Stimulated activated CD4-positive, alpha-beta T cell treated with anti-CD3 and anti-CD28 coated beads, Interleukin-15, amount 100 ng/mL, for 1 hour (primary cell): ENCODE measurements at regions not wholly inside any gene's neighbourhood (a gene's known extent, or its start where the extent isn't known, plus 50 kb on each side); places are given as distances from the start of the nearest gene placed in this dataset.
"Not testable (repeated sequence)": the region's sequence is repeated elsewhere in the genome, so short reads cannot be mapped to it uniquely, and the experiment has no call there.

Experiments used
- DNase-seq, 2 donors: peaks; one replicate each; pipeline ENCODE4 v3.0.0-alpha.2; 2020; ENCODE audit warnings: low read depth in 1 of 2, low spot score in 1 of 2

DNA sequence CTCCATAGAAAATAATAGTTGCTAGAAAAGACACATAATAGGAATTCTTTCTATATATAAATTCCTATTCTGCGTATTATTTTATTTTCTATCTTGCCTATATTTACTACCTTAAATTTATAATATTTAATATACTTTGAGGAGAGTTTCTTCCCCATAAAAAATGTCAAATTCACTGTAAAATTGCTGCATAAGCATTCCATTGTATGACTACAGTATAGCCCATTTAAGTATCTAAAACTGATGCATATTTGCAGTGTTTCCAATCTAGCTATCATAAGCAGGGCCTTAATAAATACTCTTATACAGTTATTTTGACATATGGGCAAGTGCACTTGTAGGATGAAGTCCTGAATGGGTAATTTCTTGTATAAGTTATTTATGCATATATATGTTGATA is 1088.6 kb upstream of the EPHA6 start:
- no peak for DNase-seq

- no peak for DNase-seq
Measured at GRCh38 chr3:95731753-95732152, 1082.6 kb upstream of the EPHA6 start.

DNA sequence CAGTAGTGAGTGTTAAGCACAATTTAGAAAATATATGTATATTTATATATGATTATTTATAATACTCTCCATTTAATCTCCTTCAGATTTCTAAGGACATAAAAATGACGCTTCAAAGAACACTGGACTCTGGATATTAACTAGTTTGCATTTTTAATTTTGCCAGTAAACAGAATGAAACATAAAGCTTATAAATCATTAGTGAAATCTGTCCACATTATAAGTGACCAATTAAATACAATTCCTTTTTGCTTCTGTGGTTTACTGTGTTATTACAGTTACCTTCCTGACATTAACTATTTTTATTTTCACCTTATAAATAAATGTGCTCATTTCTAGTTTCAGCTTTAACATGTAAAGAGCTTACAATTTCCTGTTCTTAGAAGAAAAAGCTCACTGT is 1081.1 kb upstream of the EPHA6 start:
- DNase-seq: no peak

GRCh38 chr3:95738045-95738444 is 1076.3 kb upstream of the EPHA6 start:
- DNase-seq: no peak

- not testable (repeated sequence) for DNase-seq
Measured at GRCh38 chr3:95744896-95745295, 1069.5 kb upstream of the EPHA6 start.

DNA sequence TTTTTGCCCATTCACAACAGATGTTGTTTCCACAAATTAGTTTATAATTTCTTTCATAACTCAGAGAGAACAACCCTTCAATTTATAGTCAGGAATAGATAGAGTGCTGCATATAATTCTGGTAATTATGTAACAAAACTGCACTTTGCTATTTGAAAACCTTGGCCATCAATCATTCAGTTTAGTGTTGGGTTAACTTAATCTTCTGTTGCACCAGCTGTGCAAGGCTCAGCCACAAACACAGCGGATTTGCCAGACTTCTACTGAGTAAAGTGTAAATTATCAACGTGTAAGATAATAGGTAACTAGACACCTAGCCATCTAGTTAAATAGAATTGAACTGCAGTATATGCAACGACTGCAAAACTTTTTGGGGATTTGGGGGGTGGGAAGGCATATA is 1064.3 kb upstream of the EPHA6 start:
- no peak for DNase-seq

- no peak for DNase-seq
Measured at GRCh38 chr3:95751509-95751908, 1062.9 kb upstream of the EPHA6 start.

GRCh38 chr3:95752199-95752598 is 1062.2 kb upstream of the EPHA6 start:
- no peak for DNase-seq

DNA sequence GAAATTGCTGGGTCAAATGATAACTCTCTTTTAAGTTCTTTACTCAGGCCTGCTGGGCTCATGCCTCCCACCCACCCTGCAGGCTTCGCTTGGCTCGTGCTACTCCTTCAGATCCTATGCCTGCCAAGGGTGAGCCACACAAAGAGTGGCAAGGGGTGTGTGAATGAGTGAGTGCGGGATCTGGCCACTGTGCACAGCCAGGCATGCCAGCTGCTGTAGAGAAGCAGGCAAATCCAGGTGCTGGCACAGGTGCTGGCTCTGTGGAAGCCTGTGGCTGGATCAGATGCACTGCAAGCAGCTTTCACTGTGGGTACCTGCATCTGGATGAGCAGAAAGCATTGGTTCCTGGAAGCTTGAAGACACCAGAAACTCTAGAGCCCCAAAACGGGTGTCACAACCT is 1055.7 kb upstream of the EPHA6 start:
- DNase-seq: no peak

GRCh38 chr3:95759614-95760301 is 1054.6 kb upstream of the EPHA6 start:
- DNase-seq: no peak

- DNase-seq: no peak
Measured at GRCh38 chr3:95775486-95776094, 1038.8 kb upstream of the EPHA6 start.

GRCh38 chr3:95781598-95781997 is 1032.8 kb upstream of the EPHA6 start:
- DNase-seq: no peak

- DNase-seq: no peak
Measured at GRCh38 chr3:95789111-95789510, 1025.3 kb upstream of the EPHA6 start.

DNA sequence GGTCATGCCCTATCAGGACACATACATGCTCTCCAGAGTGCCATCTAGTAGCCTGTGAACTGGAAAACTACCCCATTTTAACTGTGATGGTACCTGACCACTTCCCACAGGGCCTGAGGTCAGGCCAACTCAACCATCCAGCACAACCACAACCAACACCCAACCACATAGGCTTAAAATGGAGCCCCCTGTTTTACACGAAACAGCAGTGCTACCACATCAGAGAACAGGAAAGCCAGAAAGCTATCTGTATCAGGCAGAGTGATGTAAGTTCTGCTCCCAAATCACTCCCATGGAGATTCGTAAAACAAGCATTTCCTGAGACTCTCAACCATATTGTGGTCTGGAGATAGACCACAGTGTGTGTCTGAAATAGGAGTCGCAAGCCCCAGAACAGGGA is 1017.3 kb upstream of the EPHA6 start:
- DNase-seq: no peak

- DNase-seq: no peak
Measured at GRCh38 chr3:95798628-95799027, 1015.8 kb upstream of the EPHA6 start.

GRCh38 chr3:95810462-95810861 is 1003.9 kb upstream of the EPHA6 start:
- DNase-seq: no peak

DNA sequence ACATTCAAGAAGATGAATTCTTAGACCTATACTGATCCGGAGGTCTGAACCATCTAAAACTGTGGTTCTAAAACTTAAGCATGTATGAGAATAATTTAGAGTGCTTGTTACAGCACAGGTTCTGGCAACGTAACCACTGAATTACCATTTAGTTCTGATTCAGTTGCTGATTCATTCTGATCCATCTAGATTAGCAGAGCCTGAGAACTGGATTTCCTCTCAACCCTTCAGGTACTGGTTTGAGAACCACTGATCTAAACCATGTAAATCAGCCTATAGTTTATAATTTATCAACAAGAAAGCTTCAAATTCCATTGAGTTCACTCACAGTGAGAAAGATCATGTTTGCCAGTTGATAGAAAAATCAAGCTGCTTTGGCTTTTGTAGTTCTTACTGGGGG is 1001.1 kb upstream of the EPHA6 start:
- no peak for DNase-seq

- no peak for DNase-seq
Measured at GRCh38 chr3:95815828-95816227, 998.6 kb upstream of the EPHA6 start.

- DNase-seq: no peak
Measured at GRCh38 chr3:95826419-95826818, 988.0 kb upstream of the EPHA6 start.

DNA sequence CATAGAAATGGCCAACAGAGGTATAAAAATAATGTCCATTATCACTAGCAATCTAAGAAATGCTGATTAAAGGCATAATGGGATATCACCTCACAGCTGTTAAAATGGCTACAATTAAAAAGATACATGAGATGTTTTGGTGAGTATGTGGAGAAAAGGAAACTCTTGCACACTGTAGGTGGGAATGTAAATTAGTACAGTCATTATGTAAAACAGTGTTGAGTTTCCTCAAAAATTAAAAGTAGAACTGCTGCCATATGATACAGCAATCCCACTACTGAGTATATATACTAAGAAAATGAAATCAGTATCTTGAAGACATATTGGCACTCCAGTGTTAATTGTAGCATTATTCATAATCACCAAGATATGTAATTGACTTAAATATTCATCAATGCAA is 982.2 kb upstream of the EPHA6 start:
- no peak for DNase-seq

- not testable (repeated sequence) for DNase-seq
Measured at GRCh38 chr3:95860628-95861027, 953.8 kb upstream of the EPHA6 start.

DNA sequence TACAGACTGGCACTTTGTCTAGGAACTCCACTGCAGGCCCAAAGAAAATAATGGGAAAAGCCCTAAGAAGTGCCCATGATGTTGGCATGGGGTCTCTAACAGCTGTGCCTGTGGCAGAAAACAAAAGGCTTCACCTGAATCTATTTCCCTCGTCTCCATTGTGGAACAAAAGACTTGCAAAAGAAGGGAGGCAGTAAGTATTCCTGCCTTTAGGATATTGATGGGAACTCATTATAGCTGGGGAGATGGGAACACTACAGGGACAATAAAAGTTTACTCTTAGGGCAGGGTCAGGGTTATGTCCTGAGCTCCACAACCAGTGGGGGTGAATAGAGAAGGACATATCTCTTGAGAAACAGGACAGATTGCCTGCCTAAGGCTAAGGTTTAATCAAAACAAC is 930.6 kb upstream of the EPHA6 start:
- no peak for DNase-seq

DNA sequence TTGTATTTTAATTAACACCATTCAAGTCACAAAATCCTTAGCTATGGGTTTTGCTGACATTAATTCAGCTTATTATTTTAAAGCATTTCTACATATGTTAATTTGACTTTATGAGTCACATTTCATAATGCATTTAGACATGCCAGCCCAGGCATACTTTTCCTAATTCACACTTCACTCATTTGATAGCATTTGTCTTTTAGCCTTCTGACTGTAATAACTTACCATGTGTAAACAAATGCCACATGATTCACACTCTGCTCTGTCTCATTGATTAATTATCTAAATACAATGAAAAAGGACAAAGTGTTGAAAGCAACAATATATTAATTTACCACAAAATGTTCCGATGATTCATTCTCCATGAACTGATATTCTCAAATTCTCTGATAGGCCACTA is 927.8 kb upstream of the EPHA6 start:
- DNase-seq: no peak
